Neural cell (in vitro differentiated cells): ENCODE measurements at regions not wholly inside any gene's neighbourhood (a gene's known extent, or its start where the extent isn't known, plus 50 kb on each side); places are given as distances from the start of the nearest gene placed in this dataset.
"Not testable (repeated sequence)": the region's sequence is repeated elsewhere in the genome, so short reads cannot be mapped to it uniquely, and the experiment has no call there.

Source experiments
- H2AFZ ChIP-seq: fragments of 200-600, 300-800 bp; sonication (generic), shearing (Covaris generic); 2 replicates; pipeline ENCODE4 v1.6.0; 2014; ENCODE audit warnings: low read depth, mild to moderate bottlenecking, antibody characterized with exemption, low read length, moderate library complexity
- H3F3A ChIP-seq: fragments of 200-600 bp; shearing (Covaris generic); 2 replicates; pipeline ENCODE4 v1.6.1; 2016; ENCODE audit warnings: mild to moderate bottlenecking, moderate library complexity, mixed read lengths, antibody characterized with exemption, low read length; ENCODE audit not compliant: insufficient read depth, poor library complexity, severe bottlenecking
- H3K27ac ChIP-seq: fragments of 200-600, 300-800 bp; sonication (generic), shearing (Covaris generic); 2 replicates; pipeline ENCODE4 v1.5.1; 2014; ENCODE audit warnings: mild to moderate bottlenecking, low read length, moderate library complexity
- H3K27me3 ChIP-seq: fragments of 300-800, 200-600 bp; sonication (generic), shearing (Covaris generic); 2 replicates; pipeline ENCODE4 v1.6.0; 2014; ENCODE audit warnings: mild to moderate bottlenecking, low read depth, low read length, moderate library complexity; ENCODE audit not compliant: insufficient read depth
- H3K36me3 ChIP-seq: fragments of 300-800, 200-600 bp; sonication (generic), shearing (Covaris generic); 2 replicates; pipeline ENCODE4 v1.5.1; 2014; ENCODE audit warnings: mild to moderate bottlenecking, antibody characterized with exemption, low read length, moderate library complexity; ENCODE audit not compliant: insufficient read depth
- H3K4me2 ChIP-seq: fragments of 300-800, 200-600 bp; sonication (generic), shearing (Covaris generic); 2 replicates; pipeline ENCODE4 v1.6.0; 2014; ENCODE audit warnings: mild to moderate bottlenecking, low read length
- H3K4me3 ChIP-seq: fragments of 300-800, 200-600 bp; sonication (generic), shearing (Covaris generic); 2 replicates; pipeline ENCODE4 v1.5.1; 2014; ENCODE audit warnings: mild to moderate bottlenecking, low read length, moderate library complexity
- H3K79me2 ChIP-seq: fragments of 200-600 bp; shearing (Covaris generic); replicated peaks from 2 replicates; pipeline ENCODE4 v1.6.0; 2014; ENCODE audit warnings: mild to moderate bottlenecking, low read length, moderate library complexity; ENCODE audit not compliant: insufficient read depth
- H3K9ac ChIP-seq: fragments of 300-800, 200-600 bp; sonication (generic), shearing (Covaris generic); 2 replicates; pipeline ENCODE4 v1.6.1; 2016; ENCODE audit warnings: mild to moderate bottlenecking, low read length, mixed read lengths
- H3K9me2 ChIP-seq: fragments of 200-600 bp; shearing (Covaris generic); 2 replicates; pipeline ENCODE4 v1.6.1; 2016; ENCODE audit warnings: mild to moderate bottlenecking, low read length, mixed read lengths; ENCODE audit not compliant: insufficient read depth
- H3K9me3 ChIP-seq: fragments of 200-600, 300-800 bp; sonication (generic), shearing (Covaris generic); 2 replicates; pipeline ENCODE4 v1.6.1; 2016; ENCODE audit warnings: mild to moderate bottlenecking, mixed run types, low read length, moderate library complexity, mixed read lengths
- H4K20me1 ChIP-seq: fragments of 200-600 bp; shearing (Covaris generic); 2 replicates; pipeline ENCODE4 v1.6.1; 2016; ENCODE audit warnings: mild to moderate bottlenecking, mixed run types; ENCODE audit not compliant: insufficient read depth
- CTCF ChIP-seq: fragments of 450-650 bp; IDR thresholded peaks from 2 replicates; pipeline ENCODE4 v1.5.1; 2014; ENCODE audit warnings: antibody characterized with exemption, mild to moderate bottlenecking, moderate library complexity; ENCODE audit not compliant: poor library complexity, severe bottlenecking
- EP300 ChIP-seq: fragments of 450-650 bp; conservative IDR thresholded peaks from 2 replicates; pipeline ENCODE4 v1.6.1; 2014; ENCODE audit warnings: antibody characterized with exemption, mild to moderate bottlenecking, moderate library complexity; ENCODE audit not compliant: poor library complexity, severe bottlenecking
- EZH2 ChIP-seq: fragments of 200-600, 300-800 bp; shearing (Covaris generic), sonication (generic); IDR thresholded peaks from 2 replicates; pipeline ENCODE4 v1.6.1; 2014; ENCODE audit warnings: antibody characterized with exemption, low read length, borderline replicate concordance, mild to moderate bottlenecking; ENCODE audit not compliant: insufficient read depth, poor library complexity, severe bottlenecking
- MXI1 ChIP-seq: fragments of 450-650 bp; conservative IDR thresholded peaks from 2 replicates; pipeline ENCODE4 v1.6.1; 2014; ENCODE audit warnings: antibody characterized with exemption, mild to moderate bottlenecking; ENCODE audit not compliant: poor library complexity, severe bottlenecking
- POLR2AphosphoS5 ChIP-seq: IDR thresholded peaks from 2 replicates; pipeline ENCODE4 v1.6.1; 2012
- RAD21 ChIP-seq: fragments of 450-650 bp; conservative IDR thresholded peaks from 2 replicates; pipeline ENCODE4 v1.6.1; 2014; ENCODE audit warnings: antibody characterized with exemption, mild to moderate bottlenecking, moderate library complexity
- REST ChIP-seq: IDR thresholded peaks from 2 replicates; pipeline ENCODE4 v1.6.1; 2012; ENCODE audit warnings: borderline replicate concordance
- SMC3 ChIP-seq: fragments of 450-650 bp; conservative IDR thresholded peaks from 2 replicates; pipeline ENCODE4 v1.6.1; 2014; ENCODE audit warnings: antibody characterized with exemption, mild to moderate bottlenecking, moderate library complexity; ENCODE audit not compliant: poor library complexity
- TAF1 ChIP-seq: IDR thresholded peaks from 2 replicates; pipeline ENCODE4 v1.6.1; 2012; ENCODE audit warnings: low read depth

GRCh38 chr20:53774461-53775203 lies 181.0 kb upstream of the ZNF217 start:
- H3K9ac ChIP-seq: no peak overlapping the region
- H3K4me2 ChIP-seq: no peak overlapping the region
- no peaks in the 10 kb centered on the region for H3K36me3 ChIP-seq
- no peaks in the 10 kb centered on the region for H3K9me2 ChIP-seq
- no peak overlapping the region for H3K4me3 ChIP-seq
- H3K27ac ChIP-seq: no peak overlapping the region
- no peaks in the 10 kb centered on the region for H3F3A ChIP-seq
- no peaks in the 10 kb centered on the region for H3K27me3 ChIP-seq
- no peaks in the 10 kb centered on the region for H4K20me1 ChIP-seq
- H3K79me2 ChIP-seq: no peaks in the 10 kb centered on the region
- no peak for TF ChIP-seq EZH2
- TF ChIP-seq REST: no peak
- TF ChIP-seq MXI1: no peak
- no peak for TF ChIP-seq TAF1
- TF ChIP-seq RAD21: no peak
- no peak for TF ChIP-seq POLR2AphosphoS5
- TF ChIP-seq EP300: no peak
- no peak for TF ChIP-seq CTCF
- no peak for TF ChIP-seq SMC3
- H2AFZ ChIP-seq: no peak overlapping the region
- H3K9me3 ChIP-seq: no peaks in the 10 kb centered on the region

- TF ChIP-seq EP300: no peak
- TF ChIP-seq EZH2: no peak
- no peak for TF ChIP-seq TAF1
- TF ChIP-seq POLR2AphosphoS5: no peak
- no peak for TF ChIP-seq SMC3
- TF ChIP-seq MXI1: no peak
- TF ChIP-seq CTCF: no peak
- TF ChIP-seq RAD21: no peak
- TF ChIP-seq REST: no peak
- no peaks in the 10 kb centered on the region for H3K9me2 ChIP-seq
- no peak overlapping the region for H3K9ac ChIP-seq
- H3K4me2 ChIP-seq: no peak overlapping the region
- no peaks in the 10 kb centered on the region for H3K9me3 ChIP-seq
- H4K20me1 ChIP-seq: no peaks in the 10 kb centered on the region
- no peaks in the 10 kb centered on the region for H3F3A ChIP-seq
- no peak overlapping the region for H3K4me3 ChIP-seq
- H3K27me3 ChIP-seq: no peaks in the 10 kb centered on the region
- H3K36me3 ChIP-seq: no peaks in the 10 kb centered on the region
- H2AFZ ChIP-seq: no peak overlapping the region
- no peak overlapping the region for H3K27ac ChIP-seq
- H3K79me2 ChIP-seq: no peaks in the 10 kb centered on the region
These were observed 180.3 kb upstream of the ZNF217 start for GRCh38 chr20:53773792-53774401.

- H3K9me3 ChIP-seq, H3K9me2 ChIP-seq, H3K36me3 ChIP-seq, H2AFZ ChIP-seq, H3K9ac ChIP-seq, H3F3A ChIP-seq, H3K27ac ChIP-seq, H3K4me2 ChIP-seq, H4K20me1 ChIP-seq, H3K79me2 ChIP-seq, H3K4me3 ChIP-seq, H3K27me3 ChIP-seq: not testable (repeated sequence)
These were observed 179.6 kb upstream of the ZNF217 start for GRCh38 chr20:53773066-53773791.
